ENCODE measurements at regions not wholly inside any gene's neighbourhood (a gene's known extent, or its start where the extent isn't known, plus 50 kb on each side); places are given as distances from the start of the nearest gene placed in this dataset.

GRCh38 chr1:13901597-13901996 lies 201.6 kb downstream of the PRDM2 start:
- intact Hi-C loops (cut with DNase I): no loop called here
- no peak for DNase-seq
- 44 to 52% (median 45%) methylated on average over 6 of the region's 6 CpGs for WGBS, 3 donors
- Histone ChIP-seq H3K27me3 (ENCODE audit: insufficient read depth in 3 of 3, low read length in 2 of 3) (no peaks in the 10 kb centered on the region), H3K9me3 (no peaks in the 10 kb centered on the region), H3K27ac (no peak overlapping the region), H3K4me1 (no peaks in the 10 kb centered on the region), H3K4me3 (no peak overlapping the region), H3K36me3 (ENCODE audit: insufficient read depth in 1 of 2, low read depth in 1 of 2) (no peaks in the 10 kb centered on the region)
- TF ChIP-seq CTCF (IDR thresholded peaks at IDR 0.05): no peak
- no peak for ATAC-seq

GRCh38 chr1:13908128-13908527 lies 208.1 kb downstream of the PRDM2 start:
- no peak for TF ChIP-seq CTCF (IDR thresholded peaks at IDR 0.05)
- WGBS, 3 donors: 61 to 78% (median 66%) methylated on average over 3 of the region's 3 CpGs
- intact Hi-C loops (cut with DNase I): no loop called here
- Histone ChIP-seq H3K27ac (no peak overlapping the region), H3K27me3 (ENCODE audit: insufficient read depth in 3 of 3, low read length in 2 of 3) (no peaks in the 10 kb centered on the region), H3K4me3 (no peak overlapping the region), H3K4me1 (no peaks in the 10 kb centered on the region), H3K36me3 (ENCODE audit: insufficient read depth in 1 of 2, low read depth in 1 of 2) (no peaks in the 10 kb centered on the region), H3K9me3 (no peaks in the 10 kb centered on the region)
- DNase-seq: no peak
- ATAC-seq: no peak

- ATAC-seq (no peak), DNase-seq (no peak)
- Histone ChIP-seq H3K36me3 (ENCODE audit: insufficient read depth in 1 of 2, low read depth in 1 of 2) (no peaks in the 10 kb centered on the region), H3K9me3 (no peaks in the 10 kb centered on the region), H3K27me3 (ENCODE audit: insufficient read depth in 3 of 3, low read length in 2 of 3) (no peaks in the 10 kb centered on the region), H3K4me3 (no peak overlapping the region), H3K4me1 (no peaks in the 10 kb centered on the region), H3K27ac (no peak overlapping the region)
- TF ChIP-seq CTCF (IDR thresholded peaks at IDR 0.05): no peak
- intact Hi-C loops (cut with DNase I): no loop called here
- WGBS, 3 donors: 91 to 93% (median 91%) methylated on average over 8 of the region's 8 CpGs
These were observed 212.0 kb downstream of the PRDM2 start for GRCh38 chr1:13911697-13912619.

- Histone ChIP-seq H3K4me3 (no peak overlapping the region), H3K9me3 (no peaks in the 10 kb centered on the region), H3K27me3 (ENCODE audit: insufficient read depth in 3 of 3, low read length in 2 of 3) (no peaks in the 10 kb centered on the region), H3K36me3 (ENCODE audit: insufficient read depth in 1 of 2, low read depth in 1 of 2) (no peaks in the 10 kb centered on the region), H3K27ac (no peak overlapping the region), H3K4me1 (no peaks in the 10 kb centered on the region)
- TF ChIP-seq CTCF (IDR thresholded peaks at IDR 0.05): no peak
- intact Hi-C loops (cut with DNase I): no loop called here
- 86 to 95% (median 92%) methylated on average over 1 of the region's 1 CpG for WGBS, 3 donors
- no peak for ATAC-seq
- DNase-seq: no peak
These were observed 213.4 kb downstream of the PRDM2 start for GRCh38 chr1:13913396-13913795.

All from psoas muscle (tissue), 7 donors.